IMR-90 (cell line): ENCODE measurements at regions not wholly inside any gene's neighbourhood (a gene's known extent, or its start where the extent isn't known, plus 50 kb on each side); places are given as distances from the start of the nearest gene placed in this dataset.
"Not testable (repeated sequence)": the region's sequence is repeated elsewhere in the genome, so short reads cannot be mapped to it uniquely, and the experiment has no call there.

Experiments used
- ATAC-seq: fragments of 200-7000 bp; cut with Tn5 transposase; 2 replicates; pipeline ENCODE4 v1.9.1; 2020; ENCODE audit warnings: low read depth, mild to moderate bottlenecking, moderate library complexity
- BruUV-seq: library from RNA; stranded (reverse); fragments of 400-500 nt; replicated peaks from 2 replicates; lab custom pipeline; 2021; lab: Mats Ljungman, UMichigan
- CTCF ChIA-PET: fragments of 300-600 bp; formaldehyde crosslinking; extraction: SDS; loops from one replicate; lab custom pipeline; 2021; ENCODE audit warnings: antibody characterized with exemption; lab: Yijun Ruan, JAX
- POLR2A ChIA-PET: fragments of 300-600 bp; sonication (Branson Sonifier 250); formaldehyde crosslinking; loops from one replicate; lab custom pipeline; 2022; ENCODE audit warnings: antibody characterized with exemption; ENCODE audit not compliant: unreplicated experiment; lab: Charles Lee
- DNase-seq: peaks from one replicate; pipeline ENCODE4 v3.0.0; 2013
- H2AFZ ChIP-seq: replicated peaks from 2 replicates; pipeline ENCODE3; 2013; ENCODE audit warnings: low read length, mild to moderate bottlenecking; ENCODE audit not compliant: poor library complexity
- H2AK5ac ChIP-seq: 2 replicates; pipeline ENCODE4 v1.6.1; 2013; ENCODE audit warnings: low read depth, low read length, inconsistent platforms
- H2AK9ac ChIP-seq: replicated peaks from 2 replicates; pipeline ENCODE3; 2013; ENCODE audit warnings: mild to moderate bottlenecking, low read depth, low read length, moderate library complexity; ENCODE audit not compliant: poor library complexity
- H2BK120ac ChIP-seq: 2 replicates; pipeline ENCODE4 v1.6.1; 2013; ENCODE audit warnings: low read depth, low read length, inconsistent platforms
- H2BK15ac ChIP-seq: 3 replicates; pipeline ENCODE4 v1.6.1; 2013; ENCODE audit warnings: low read depth, low read length, inconsistent platforms
- H2BK20ac ChIP-seq: 2 replicates; pipeline ENCODE4 v1.6.1; 2013; ENCODE audit warnings: low read depth, mild to moderate bottlenecking, inconsistent platforms, low read length, moderate library complexity
- H2BK5ac ChIP-seq: 2 replicates; pipeline ENCODE4 v1.6.1; 2013; ENCODE audit warnings: mild to moderate bottlenecking, low read depth, low read length, inconsistent platforms; ENCODE audit not compliant: poor library complexity, severe bottlenecking
- H3K14ac ChIP-seq: replicated peaks from 2 replicates; pipeline ENCODE4 v1.6.1; 2013; ENCODE audit warnings: low read depth, low read length, inconsistent platforms
- H3K18ac ChIP-seq: 2 replicates; pipeline ENCODE4 v1.6.1; 2013; ENCODE audit warnings: low read depth, low read length, control low read depth
- H3K23ac ChIP-seq: 2 replicates; pipeline ENCODE4 v1.6.1; 2013; ENCODE audit warnings: low read depth, low read length, inconsistent platforms
- H3K27ac ChIP-seq: 2 replicates; pipeline ENCODE4 v1.5.1; 2013; ENCODE audit warnings: mild to moderate bottlenecking, control low read depth, low read length; ENCODE audit not compliant: insufficient read depth
- H3K27me3 ChIP-seq: 2 replicates; pipeline ENCODE4 v1.6.1; 2013; ENCODE audit warnings: low read length; ENCODE audit not compliant: control insufficient read depth, insufficient read depth
- H3K36me3 ChIP-seq: 2 replicates; pipeline ENCODE4 v1.6.1; 2013; ENCODE audit warnings: low read length, mixed read lengths; ENCODE audit not compliant: control insufficient read depth, insufficient read depth
- H3K4ac ChIP-seq: 2 replicates; pipeline ENCODE4 v1.6.1; 2013; ENCODE audit warnings: low read depth, low read length, inconsistent platforms
- H3K4me1 ChIP-seq: 2 replicates; pipeline ENCODE4 v1.6.1; 2013; ENCODE audit warnings: low read length, mixed read lengths; ENCODE audit not compliant: control insufficient read depth, insufficient read depth
- H3K4me2 ChIP-seq: 2 replicates; pipeline ENCODE4 v1.6.1; 2013; ENCODE audit warnings: low read depth, mild to moderate bottlenecking, control low read depth, low read length, moderate library complexity
- H3K4me3 ChIP-seq: 2 replicates; pipeline ENCODE4 v1.5.1; 2013; ENCODE audit warnings: low read depth, mild to moderate bottlenecking, control low read depth, low read length, moderate library complexity; ENCODE audit not compliant: insufficient read depth
- H3K56ac ChIP-seq: 2 replicates; pipeline ENCODE4 v1.6.1; 2013; ENCODE audit warnings: low read length, inconsistent platforms; ENCODE audit not compliant: insufficient read depth; ENCODE audit errors: extremely low read depth
- H3K79me1 ChIP-seq, 2 experiments: 2 replicates each; pipeline ENCODE4 v1.6.1; 2013; ENCODE audit warnings: low read length in 2 of 2, inconsistent platforms in 1 of 2, low read depth in 1 of 2
- H3K9ac ChIP-seq: 2 replicates; pipeline ENCODE4 v1.6.1; 2013; ENCODE audit warnings: low read depth, low read length, control low read depth
- H3K9me1 ChIP-seq: 2 replicates; pipeline ENCODE4 v1.6.1; 2013; ENCODE audit warnings: low read length, inconsistent platforms; ENCODE audit not compliant: insufficient read depth
- H3K9me3 ChIP-seq: 2 replicates; pipeline ENCODE4 v1.6.1; 2013; ENCODE audit warnings: low read length; ENCODE audit not compliant: control insufficient read depth, insufficient read depth
- H4K20me1 ChIP-seq: 2 replicates; pipeline ENCODE4 v1.6.1; 2013; ENCODE audit warnings: low read length, inconsistent platforms; ENCODE audit not compliant: insufficient read depth
- H4K5ac ChIP-seq: 2 replicates; pipeline ENCODE4 v1.6.1; 2013; ENCODE audit warnings: mild to moderate bottlenecking, low read depth, low read length, control low read depth
- H4K8ac ChIP-seq, 2 experiments: 2 replicates each; pipeline ENCODE4 v1.6.1; 2013; ENCODE audit warnings: low read depth in 2 of 2, low read length in 2 of 2, control low read depth in 1 of 2, inconsistent platforms in 1 of 2
- H4K91ac ChIP-seq: 2 replicates; pipeline ENCODE4 v1.6.1; 2013; ENCODE audit warnings: low read depth, low read length, inconsistent platforms; ENCODE audit not compliant: insufficient read depth
- WGBS, 2 experiments: methylation state at CpG; one replicate each; pipeline versions ENCODE4 v1.1.5 to v1.1.7; 2013; ENCODE audit warnings: missing lambda C conversion rate in 2 of 2; ENCODE audit not compliant: insufficient read length in 1 of 2; ENCODE audit errors: extremely low coverage in 2 of 2; 5-methylcytosine and 5-hydroxymethylcytosine counted together
- dilution Hi-C: fragments of 300-500 bp; cut with HindIII; formaldehyde crosslinking; loops from one replicate; pipeline ENCODE4 v1.14.3; 2018; ENCODE audit warnings: low sequenced_read_pairs; ENCODE audit not compliant: unreplicated experiment
- in situ Hi-C: fragments of 300-500 bp; cut with MboI; formaldehyde crosslinking; loops from 3 replicates; pipeline ENCODE4 v1.14.3; 2019; ENCODE audit warnings: low sequenced_read_pairs, inconsistent platforms, mixed read lengths
- intact Hi-C: fragments of 100-400 bp; cut with micrococcal nuclease; formaldehyde crosslinking; loops from 2 replicates; pipeline ENCODE4 v1.10.0; 2022

GRCh38 chr5:176124120-176124519, 114.1 kb upstream of the SIMC1 start:
- CTCF ChIA-PET, H3K27ac ChIP-seq: not testable (repeated sequence)

More at GRCh38 chr5:176124120-176124519, 114.1 kb upstream of the SIMC1 start:
- BruUV-seq, DNase-seq, H2BK15ac ChIP-seq, in situ Hi-C loops, H3K27me3 ChIP-seq, POLR2A ChIA-PET, H3K18ac ChIP-seq, H4K5ac ChIP-seq, H2AFZ ChIP-seq, H3K14ac ChIP-seq, H3K9me1 ChIP-seq, H3K4me1 ChIP-seq, H4K91ac ChIP-seq, H4K20me1 ChIP-seq, intact Hi-C loops, H2BK120ac ChIP-seq, H3K4ac ChIP-seq, dilution Hi-C loops, H3K56ac ChIP-seq, H3K9me3 ChIP-seq, H2AK9ac ChIP-seq, H4K8ac ChIP-seq, H2AK5ac ChIP-seq, H3K79me1 ChIP-seq, ATAC-seq, H3K9ac ChIP-seq, H3K36me3 ChIP-seq, H2BK20ac ChIP-seq, H2BK5ac ChIP-seq, H3K23ac ChIP-seq, H3K4me3 ChIP-seq, H3K4me2 ChIP-seq: not testable (repeated sequence)
- WGBS, 2 experiments = no CpG with 5 or more reads among the region's 11 CpGs
